Astrocyte of the spinal cord (primary cell): ENCODE measurements at regions not wholly inside any gene's neighbourhood (a gene's known extent, or its start where the extent isn't known, plus 50 kb on each side); places are given as distances from the start of the nearest gene placed in this dataset.

Source experiments
- DNase-seq: peaks from one replicate; pipeline ENCODE4 v3.0.0; 2011; ENCODE audit warnings: low read depth, low spot score
- H3K4me3 ChIP-seq: 2 replicates; pipeline ENCODE4 v1.5.1; 2011; ENCODE audit warnings: low read depth, mild to moderate bottlenecking, low read length, moderate library complexity
- in situ Hi-C: cut with HindIII; loops from 2 replicates; pipeline ENCODE4 v1.10.0; 2017; ENCODE audit warnings: low sequenced_read_pairs
- TF ChIP-seq, protein P1 (sequence below): IDR thresholded peaks from 2 replicates; pipeline ENCODE4 v1.5.1; 2012; ENCODE audit warnings: low read depth, mild to moderate bottlenecking, low read length, inconsistent platforms

DNA sequence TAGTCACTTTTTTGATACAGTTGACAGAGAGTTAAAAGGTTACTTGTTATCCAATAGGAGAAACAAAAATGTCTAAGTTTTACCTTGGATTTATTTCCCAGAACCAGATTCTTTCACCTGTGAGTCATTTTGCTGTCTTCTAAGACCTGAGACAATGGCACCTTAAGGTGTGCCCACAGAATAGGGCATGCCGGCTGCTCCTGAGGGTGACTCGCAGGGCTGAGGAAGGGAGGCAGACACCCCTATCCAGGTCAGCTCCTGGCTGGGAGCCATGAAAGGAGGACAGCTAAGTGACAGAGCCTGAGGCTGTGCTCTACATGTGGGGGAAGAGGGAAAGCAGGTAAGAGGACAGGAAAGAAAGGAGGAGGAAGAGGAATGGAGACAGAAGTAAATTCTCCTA is 67.8 kb downstream of the RASSF10 start:
- no peak for DNase-seq
- TF ChIP-seq, protein P1, sequence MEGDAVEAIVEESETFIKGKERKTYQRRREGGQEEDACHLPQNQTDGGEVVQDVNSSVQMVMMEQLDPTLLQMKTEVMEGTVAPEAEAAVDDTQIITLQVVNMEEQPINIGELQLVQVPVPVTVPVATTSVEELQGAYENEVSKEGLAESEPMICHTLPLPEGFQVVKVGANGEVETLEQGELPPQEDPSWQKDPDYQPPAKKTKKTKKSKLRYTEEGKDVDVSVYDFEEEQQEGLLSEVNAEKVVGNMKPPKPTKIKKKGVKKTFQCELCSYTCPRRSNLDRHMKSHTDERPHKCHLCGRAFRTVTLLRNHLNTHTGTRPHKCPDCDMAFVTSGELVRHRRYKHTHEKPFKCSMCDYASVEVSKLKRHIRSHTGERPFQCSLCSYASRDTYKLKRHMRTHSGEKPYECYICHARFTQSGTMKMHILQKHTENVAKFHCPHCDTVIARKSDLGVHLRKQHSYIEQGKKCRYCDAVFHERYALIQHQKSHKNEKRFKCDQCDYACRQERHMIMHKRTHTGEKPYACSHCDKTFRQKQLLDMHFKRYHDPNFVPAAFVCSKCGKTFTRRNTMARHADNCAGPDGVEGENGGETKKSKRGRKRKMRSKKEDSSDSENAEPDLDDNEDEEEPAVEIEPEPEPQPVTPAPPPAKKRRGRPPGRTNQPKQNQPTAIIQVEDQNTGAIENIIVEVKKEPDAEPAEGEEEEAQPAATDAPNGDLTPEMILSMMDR: no peak
- H3K4me3 ChIP-seq: no peak overlapping the region
- in situ Hi-C loops: no loop called here

DNA sequence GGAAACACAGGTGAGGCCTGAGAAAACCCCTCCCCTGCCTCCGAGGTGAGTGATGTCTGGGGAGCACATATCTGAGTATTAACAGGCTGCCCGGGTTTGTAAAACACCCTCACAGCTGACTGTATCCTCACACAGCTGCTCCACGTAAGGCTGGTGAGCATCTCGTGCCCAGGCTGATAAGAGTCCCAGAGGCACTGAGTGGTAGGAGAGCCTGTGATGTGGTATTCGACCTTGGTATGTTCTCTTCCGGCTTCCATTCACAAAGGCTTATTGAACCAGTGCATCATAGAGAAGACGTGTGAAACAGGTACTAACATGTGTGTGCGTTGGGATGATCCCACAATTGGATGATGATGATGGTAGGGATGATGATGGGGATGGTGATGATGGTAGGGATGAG is 71.7 kb downstream of the RASSF10 start:
- no peak overlapping the region for H3K4me3 ChIP-seq
- DNase-seq: no peak
- in situ Hi-C loops: no loop called here
- TF ChIP-seq, protein P1: no peak

DNA sequence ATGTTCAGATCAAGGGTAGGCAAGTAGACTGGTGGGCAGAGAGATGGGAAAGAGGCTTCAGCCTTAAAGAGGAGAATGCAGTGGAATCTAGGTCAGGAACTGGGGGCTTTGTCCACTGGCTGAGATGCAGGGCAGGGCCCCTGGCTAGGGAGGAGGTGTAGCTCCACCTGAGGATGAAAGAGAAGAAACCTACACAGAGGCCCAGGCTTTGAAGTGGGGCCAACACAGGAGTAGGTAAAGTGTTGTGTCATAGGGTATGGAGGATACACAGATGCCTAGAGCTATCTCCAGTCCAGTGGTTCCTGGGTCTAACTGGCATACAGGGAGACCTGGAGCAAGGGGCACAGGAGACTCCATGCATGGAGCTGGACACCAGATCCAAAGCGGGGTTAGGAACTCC is 73.5 kb downstream of the RASSF10 start:
- no peak for DNase-seq
- TF ChIP-seq, protein P1: no peak
- in situ Hi-C loops: no loop called here
- no peak overlapping the region for H3K4me3 ChIP-seq

DNA sequence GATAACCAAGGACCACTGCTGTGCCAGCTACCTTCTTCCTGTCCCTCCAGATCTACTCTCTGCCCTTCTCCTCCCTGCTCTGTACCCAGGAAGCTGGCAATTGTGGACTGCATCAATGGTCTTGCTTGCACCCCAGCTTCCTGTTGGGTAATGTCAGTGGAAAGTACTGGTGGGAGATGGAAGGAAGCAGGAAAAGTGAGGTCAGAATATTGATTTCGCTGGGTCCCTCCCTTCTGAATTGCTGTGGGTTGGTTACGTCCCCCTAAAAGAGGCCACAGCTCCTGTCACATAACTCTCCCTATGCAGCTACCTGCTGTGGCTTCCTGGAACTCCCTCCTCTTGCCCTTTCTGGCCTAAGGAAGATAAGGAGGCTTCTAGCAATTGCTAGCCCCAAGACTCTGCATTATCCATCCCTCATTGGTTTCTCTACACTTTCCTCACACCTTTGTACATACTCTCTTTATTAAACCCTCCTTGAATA is 81.2 kb downstream of the RASSF10 start:
- TF ChIP-seq, protein P1: no peak
- in situ Hi-C loops: no loop called here
- H3K4me3 ChIP-seq: no peak overlapping the region
- DNase-seq: no peak

DNA sequence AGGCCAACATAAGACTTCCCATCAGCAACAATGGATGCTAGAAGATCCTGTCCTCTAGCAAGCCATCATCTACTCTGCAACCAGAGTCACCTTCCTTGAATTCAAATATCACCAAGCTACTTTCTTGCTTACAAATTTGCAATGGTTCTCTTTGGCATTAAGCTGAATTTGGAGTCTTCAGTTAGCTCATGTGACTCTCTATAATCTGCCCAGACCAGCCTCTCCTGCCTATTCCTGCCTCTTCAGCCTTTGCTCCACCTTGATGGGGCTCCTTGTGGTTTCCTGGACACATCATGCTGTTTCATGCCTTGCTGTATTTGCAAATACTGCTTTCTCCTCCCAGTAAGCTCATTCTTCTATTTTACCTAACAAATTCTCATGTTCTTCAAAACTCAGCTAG is 82.3 kb downstream of the RASSF10 start:
- in situ Hi-C loops: no loop called here
- TF ChIP-seq, protein P1: no peak
- no peak overlapping the region for H3K4me3 ChIP-seq
- DNase-seq: peak; percentile 12

DNA sequence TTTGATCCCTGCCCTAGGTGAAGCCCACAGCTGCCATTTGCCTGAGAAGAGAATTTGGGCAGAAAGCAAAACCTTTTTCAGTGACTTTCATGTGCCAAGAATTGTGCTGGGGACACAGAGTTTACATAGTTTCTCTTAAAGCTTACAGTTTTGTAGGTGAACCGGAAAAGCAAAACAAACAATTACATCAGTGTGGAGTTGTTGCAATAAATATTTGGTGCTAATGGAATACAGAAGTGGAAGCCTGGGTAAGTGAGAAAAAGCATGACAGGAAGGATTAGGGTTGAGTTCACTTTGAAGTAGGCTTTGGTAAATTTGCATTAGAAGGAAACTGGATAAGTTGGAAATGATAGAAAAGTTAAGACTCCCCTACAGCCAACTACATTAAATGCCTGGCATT is 82.7 kb downstream of the RASSF10 start:
- no peak for DNase-seq
- TF ChIP-seq, protein P1: no peak
- in situ Hi-C loops: no loop called here
- no peak overlapping the region for H3K4me3 ChIP-seq
